ENCODE measurements at regions not wholly inside any gene's neighbourhood (a gene's known extent, or its start where the extent isn't known, plus 50 kb on each side); places are given as distances from the start of the nearest gene placed in this dataset.

DNA sequence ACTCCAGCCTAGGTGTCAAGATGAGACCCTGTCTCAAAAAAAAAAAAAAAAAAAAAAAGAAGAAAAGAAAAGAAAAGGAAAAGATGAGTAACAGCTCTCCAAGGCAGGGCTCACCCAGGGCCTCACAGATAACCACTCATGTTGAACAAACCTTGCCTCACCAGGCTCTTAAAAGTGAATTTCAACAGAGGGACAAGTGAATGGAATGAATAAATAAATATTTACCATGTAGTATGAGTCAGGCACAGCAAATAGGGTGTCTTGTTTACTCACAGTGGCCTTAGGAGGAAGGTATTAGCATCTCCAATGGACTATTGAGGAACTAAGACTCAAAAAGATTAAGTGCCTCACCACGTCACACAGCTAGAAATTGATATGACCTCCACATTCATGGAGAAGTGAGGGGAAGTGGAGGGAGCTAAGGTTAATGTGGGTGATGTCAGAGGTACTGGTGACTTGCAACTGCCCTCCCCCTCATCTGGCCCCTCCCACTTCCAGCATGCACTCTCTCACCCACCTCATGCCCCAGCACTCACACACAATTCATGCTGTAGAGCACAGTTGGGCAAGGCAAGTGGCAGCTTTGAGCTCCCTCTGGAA lies 255.5 kb downstream of the UACA start:
- Histone ChIP-seq H3K4me1 (no peaks in the 10 kb centered on the region), H3K4me3 (no peak overlapping the region), H3K9me3 (no peaks in the 10 kb centered on the region), H3K27me3 (no peaks in the 10 kb centered on the region), H3K36me3 (no peaks in the 10 kb centered on the region), H3K27ac (no peak overlapping the region)
- no peak for DNase-seq
- WGBS (ENCODE audit: insufficient coverage, low coverage, low lambda C conversion rate, missing lambda C conversion rate): 60% methylated on average over 1 of the region's 1 CpG
- no peak for TF ChIP-seq POLR2A (IDR thresholded peaks at IDR 0.05)
- TF ChIP-seq, protein P1, sequence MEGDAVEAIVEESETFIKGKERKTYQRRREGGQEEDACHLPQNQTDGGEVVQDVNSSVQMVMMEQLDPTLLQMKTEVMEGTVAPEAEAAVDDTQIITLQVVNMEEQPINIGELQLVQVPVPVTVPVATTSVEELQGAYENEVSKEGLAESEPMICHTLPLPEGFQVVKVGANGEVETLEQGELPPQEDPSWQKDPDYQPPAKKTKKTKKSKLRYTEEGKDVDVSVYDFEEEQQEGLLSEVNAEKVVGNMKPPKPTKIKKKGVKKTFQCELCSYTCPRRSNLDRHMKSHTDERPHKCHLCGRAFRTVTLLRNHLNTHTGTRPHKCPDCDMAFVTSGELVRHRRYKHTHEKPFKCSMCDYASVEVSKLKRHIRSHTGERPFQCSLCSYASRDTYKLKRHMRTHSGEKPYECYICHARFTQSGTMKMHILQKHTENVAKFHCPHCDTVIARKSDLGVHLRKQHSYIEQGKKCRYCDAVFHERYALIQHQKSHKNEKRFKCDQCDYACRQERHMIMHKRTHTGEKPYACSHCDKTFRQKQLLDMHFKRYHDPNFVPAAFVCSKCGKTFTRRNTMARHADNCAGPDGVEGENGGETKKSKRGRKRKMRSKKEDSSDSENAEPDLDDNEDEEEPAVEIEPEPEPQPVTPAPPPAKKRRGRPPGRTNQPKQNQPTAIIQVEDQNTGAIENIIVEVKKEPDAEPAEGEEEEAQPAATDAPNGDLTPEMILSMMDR (IDR thresholded peaks at IDR 0.05): no peak
- ATAC-seq: peak; percentile 45 to 63 (median 54)
- intact Hi-C loops (cut with DNase I): no loop called here

DNA sequence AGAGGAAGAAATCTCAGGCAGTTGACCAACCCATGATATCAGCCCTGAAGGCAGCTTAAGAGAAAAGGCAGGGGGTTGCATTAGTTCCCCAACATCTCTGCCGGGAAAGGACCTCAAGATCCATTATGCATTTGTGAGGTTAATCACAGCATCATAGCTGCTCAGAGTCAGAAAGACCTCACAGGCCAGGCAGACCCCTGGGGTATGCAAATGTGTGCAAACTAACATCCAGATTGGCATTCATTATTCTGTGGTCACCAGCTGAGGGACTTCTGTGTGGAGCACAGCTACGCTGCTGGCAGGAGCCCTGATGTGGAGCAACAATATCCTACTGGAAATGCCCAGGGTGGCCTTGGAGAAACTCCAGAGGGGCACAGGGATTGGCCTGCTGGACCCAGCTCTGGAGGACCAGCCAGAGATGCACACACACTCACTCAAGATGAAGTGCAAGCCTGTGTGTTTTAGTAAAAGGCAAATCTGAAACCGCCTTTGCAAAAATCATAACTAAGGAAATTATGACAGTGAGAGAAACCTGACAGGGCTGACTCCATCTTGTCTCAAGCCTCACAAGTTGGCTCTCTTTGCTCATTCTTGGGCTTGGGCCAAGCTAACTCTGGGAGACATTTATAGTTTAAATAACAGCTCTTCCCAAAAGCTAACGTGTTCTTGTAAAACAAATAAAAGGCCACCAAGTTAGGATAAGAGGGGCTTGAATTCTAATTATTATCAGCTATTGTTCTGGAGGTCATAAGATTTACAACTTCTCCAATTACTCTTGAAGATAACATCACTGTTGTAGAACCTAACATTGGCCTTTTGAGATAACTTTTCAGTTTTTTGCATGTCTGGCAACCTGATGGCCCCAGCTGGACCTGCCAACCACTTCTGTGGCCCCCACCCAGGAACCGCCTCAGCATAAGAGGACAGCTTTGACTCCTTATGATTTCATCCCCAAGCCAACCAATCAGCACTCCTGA lies 257.1 kb downstream of the UACA start:
- 59% methylated on average over 3 of the region's 5 CpGs for WGBS (ENCODE audit: insufficient coverage, low coverage, low lambda C conversion rate, missing lambda C conversion rate)
- no peak for TF ChIP-seq POLR2A (IDR thresholded peaks at IDR 0.05)
- TF ChIP-seq, protein P1 (IDR thresholded peaks at IDR 0.05): no peak

DNA sequence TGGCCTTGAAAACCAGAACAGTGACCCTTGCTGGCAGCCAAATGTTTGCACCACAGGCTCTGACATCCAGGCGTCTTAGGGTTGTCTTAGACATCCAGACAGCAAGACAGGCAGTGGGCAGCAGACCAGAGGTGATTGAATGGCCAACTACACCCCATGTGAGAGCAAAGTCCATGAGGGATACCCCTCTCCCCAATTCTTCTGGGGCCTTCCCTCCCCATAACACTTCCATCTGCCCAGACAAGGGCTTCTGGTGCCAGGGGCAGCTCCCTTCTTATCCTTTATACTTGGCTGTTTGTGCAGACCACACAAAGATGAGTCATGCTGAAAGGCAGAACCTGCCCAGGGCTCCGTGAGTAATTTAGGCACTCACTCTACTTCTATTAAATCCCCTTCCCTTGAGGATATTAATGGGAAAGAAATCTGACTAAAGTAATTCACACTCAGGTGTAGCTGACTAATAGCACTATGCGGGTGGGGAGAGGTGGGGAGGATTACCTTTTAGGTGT lies 257.9 kb downstream of the UACA start:
- intact Hi-C loops (cut with DNase I): no loop called here
- Histone ChIP-seq H3K9me3 (no peaks in the 10 kb centered on the region), H3K4me1 (no peaks in the 10 kb centered on the region), H3K27me3 (no peaks in the 10 kb centered on the region), H3K36me3 (no peaks in the 10 kb centered on the region), H3K4me3 (no peak overlapping the region), H3K27ac (no peak overlapping the region)
- TF ChIP-seq POLR2A (IDR thresholded peaks at IDR 0.05): no peak
- TF ChIP-seq, protein P1 (IDR thresholded peaks at IDR 0.05): no peak
- WGBS (ENCODE audit: insufficient coverage, low coverage, low lambda C conversion rate, missing lambda C conversion rate): 81% methylated on average over 2 of the region's 3 CpGs
- ATAC-seq: peak in 1 of 4 donors; percentile 20
- DNase-seq: no peak

More for the DNA sequence above, 257.1 kb downstream of the UACA start:
- Histone ChIP-seq H3K4me1 (no peaks in the 10 kb centered on the region), H3K27me3 (no peaks in the 10 kb centered on the region), H3K27ac (no peak overlapping the region), H3K36me3 (no peaks in the 10 kb centered on the region), H3K9me3 (no peaks in the 10 kb centered on the region), H3K4me3 (no peak overlapping the region)
- intact Hi-C loops (cut with DNase I): no loop called here
- DNase-seq (no peak), ATAC-seq (no peak)

DNA sequence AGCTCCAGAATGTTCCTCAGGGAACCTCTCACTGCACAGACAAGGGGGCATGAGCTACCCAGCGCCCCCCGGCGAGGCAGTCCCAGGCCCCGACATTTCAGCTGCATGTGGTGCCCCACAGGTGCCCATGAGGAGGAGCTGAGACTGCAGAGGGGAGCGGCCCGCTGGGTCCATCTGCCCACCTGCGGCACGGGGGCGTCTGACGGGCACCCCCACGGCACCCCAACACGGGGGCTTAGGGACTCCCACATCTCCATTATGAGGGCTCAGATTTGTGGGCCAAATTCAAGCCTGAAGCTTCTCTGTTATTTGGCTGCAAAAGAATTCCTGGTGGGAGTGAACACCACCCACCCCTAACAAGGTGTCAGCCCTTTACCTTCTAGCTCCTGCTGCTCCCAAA lies 258.4 kb downstream of the UACA start:
- H3K4me1 ChIP-seq: no peaks in the 10 kb centered on the region
- H3K27me3 ChIP-seq: no peaks in the 10 kb centered on the region
- H3K36me3 ChIP-seq: no peaks in the 10 kb centered on the region
- no peak for ATAC-seq
- TF ChIP-seq POLR2A (IDR thresholded peaks at IDR 0.05): no peak
- TF ChIP-seq, protein P1 (IDR thresholded peaks at IDR 0.05): no peak
- H3K9me3 ChIP-seq: no peaks in the 10 kb centered on the region
- H3K27ac ChIP-seq: no peak overlapping the region
- no peak for DNase-seq
- WGBS (ENCODE audit: insufficient coverage, low coverage, low lambda C conversion rate, missing lambda C conversion rate): no CpG with 5 or more reads among the region's 12 CpGs
- H3K4me3 ChIP-seq: no peak overlapping the region
- intact Hi-C loops (cut with DNase I): no loop called here
